IMR-90 (cell line): ENCODE measurements at regions not wholly inside any gene's neighbourhood (a gene's known extent, or its start where the extent isn't known, plus 50 kb on each side); places are given as distances from the start of the nearest gene placed in this dataset.

Experiments
- ATAC-seq: fragments of 200-7000 bp; cut with Tn5 transposase; 2 replicates; pipeline ENCODE4 v1.9.1; 2020; ENCODE audit warnings: low read depth, mild to moderate bottlenecking, moderate library complexity
- BruUV-seq: library from RNA; stranded (reverse); fragments of 400-500 nt; replicated peaks from 2 replicates; lab custom pipeline; 2021; lab: Mats Ljungman, UMichigan
- CTCF ChIA-PET: fragments of 300-600 bp; formaldehyde crosslinking; extraction: SDS; loops from one replicate; lab custom pipeline; 2021; ENCODE audit warnings: antibody characterized with exemption; lab: Yijun Ruan, JAX
- POLR2A ChIA-PET: fragments of 300-600 bp; sonication (Branson Sonifier 250); formaldehyde crosslinking; loops from one replicate; lab custom pipeline; 2022; ENCODE audit warnings: antibody characterized with exemption; ENCODE audit not compliant: unreplicated experiment; lab: Charles Lee
- DNase-seq: peaks from one replicate; pipeline ENCODE4 v3.0.0; 2013
- H2AFZ ChIP-seq: replicated peaks from 2 replicates; pipeline ENCODE3; 2013; ENCODE audit warnings: low read length, mild to moderate bottlenecking; ENCODE audit not compliant: poor library complexity
- H2AK5ac ChIP-seq: 2 replicates; pipeline ENCODE4 v1.6.1; 2013; ENCODE audit warnings: low read depth, low read length, inconsistent platforms
- H2AK9ac ChIP-seq: replicated peaks from 2 replicates; pipeline ENCODE3; 2013; ENCODE audit warnings: mild to moderate bottlenecking, low read depth, low read length, moderate library complexity; ENCODE audit not compliant: poor library complexity
- H2BK120ac ChIP-seq: 2 replicates; pipeline ENCODE4 v1.6.1; 2013; ENCODE audit warnings: low read depth, low read length, inconsistent platforms
- H2BK15ac ChIP-seq: 3 replicates; pipeline ENCODE4 v1.6.1; 2013; ENCODE audit warnings: low read depth, low read length, inconsistent platforms
- H2BK20ac ChIP-seq: 2 replicates; pipeline ENCODE4 v1.6.1; 2013; ENCODE audit warnings: low read depth, mild to moderate bottlenecking, inconsistent platforms, low read length, moderate library complexity
- H2BK5ac ChIP-seq: 2 replicates; pipeline ENCODE4 v1.6.1; 2013; ENCODE audit warnings: mild to moderate bottlenecking, low read depth, low read length, inconsistent platforms; ENCODE audit not compliant: poor library complexity, severe bottlenecking
- H3K14ac ChIP-seq: replicated peaks from 2 replicates; pipeline ENCODE4 v1.6.1; 2013; ENCODE audit warnings: low read depth, low read length, inconsistent platforms
- H3K18ac ChIP-seq: 2 replicates; pipeline ENCODE4 v1.6.1; 2013; ENCODE audit warnings: low read depth, low read length, control low read depth
- H3K23ac ChIP-seq: 2 replicates; pipeline ENCODE4 v1.6.1; 2013; ENCODE audit warnings: low read depth, low read length, inconsistent platforms
- H3K27ac ChIP-seq: 2 replicates; pipeline ENCODE4 v1.5.1; 2013; ENCODE audit warnings: mild to moderate bottlenecking, control low read depth, low read length; ENCODE audit not compliant: insufficient read depth
- H3K27me3 ChIP-seq: 2 replicates; pipeline ENCODE4 v1.6.1; 2013; ENCODE audit warnings: low read length; ENCODE audit not compliant: control insufficient read depth, insufficient read depth
- H3K36me3 ChIP-seq: 2 replicates; pipeline ENCODE4 v1.6.1; 2013; ENCODE audit warnings: low read length, mixed read lengths; ENCODE audit not compliant: control insufficient read depth, insufficient read depth
- H3K4ac ChIP-seq: 2 replicates; pipeline ENCODE4 v1.6.1; 2013; ENCODE audit warnings: low read depth, low read length, inconsistent platforms
- H3K4me1 ChIP-seq: 2 replicates; pipeline ENCODE4 v1.6.1; 2013; ENCODE audit warnings: low read length, mixed read lengths; ENCODE audit not compliant: control insufficient read depth, insufficient read depth
- H3K4me2 ChIP-seq: 2 replicates; pipeline ENCODE4 v1.6.1; 2013; ENCODE audit warnings: low read depth, mild to moderate bottlenecking, control low read depth, low read length, moderate library complexity
- H3K4me3 ChIP-seq: 2 replicates; pipeline ENCODE4 v1.5.1; 2013; ENCODE audit warnings: low read depth, mild to moderate bottlenecking, control low read depth, low read length, moderate library complexity; ENCODE audit not compliant: insufficient read depth
- H3K56ac ChIP-seq: 2 replicates; pipeline ENCODE4 v1.6.1; 2013; ENCODE audit warnings: low read length, inconsistent platforms; ENCODE audit not compliant: insufficient read depth; ENCODE audit errors: extremely low read depth
- H3K79me1 ChIP-seq, 2 experiments: 2 replicates each; pipeline ENCODE4 v1.6.1; 2013; ENCODE audit warnings: low read length in 2 of 2, inconsistent platforms in 1 of 2, low read depth in 1 of 2
- H3K9ac ChIP-seq: 2 replicates; pipeline ENCODE4 v1.6.1; 2013; ENCODE audit warnings: low read depth, low read length, control low read depth
- H3K9me1 ChIP-seq: 2 replicates; pipeline ENCODE4 v1.6.1; 2013; ENCODE audit warnings: low read length, inconsistent platforms; ENCODE audit not compliant: insufficient read depth
- H3K9me3 ChIP-seq: 2 replicates; pipeline ENCODE4 v1.6.1; 2013; ENCODE audit warnings: low read length; ENCODE audit not compliant: control insufficient read depth, insufficient read depth
- H4K20me1 ChIP-seq: 2 replicates; pipeline ENCODE4 v1.6.1; 2013; ENCODE audit warnings: low read length, inconsistent platforms; ENCODE audit not compliant: insufficient read depth
- H4K5ac ChIP-seq: 2 replicates; pipeline ENCODE4 v1.6.1; 2013; ENCODE audit warnings: mild to moderate bottlenecking, low read depth, low read length, control low read depth
- H4K8ac ChIP-seq, 2 experiments: 2 replicates each; pipeline ENCODE4 v1.6.1; 2013; ENCODE audit warnings: low read depth in 2 of 2, low read length in 2 of 2, control low read depth in 1 of 2, inconsistent platforms in 1 of 2
- H4K91ac ChIP-seq: 2 replicates; pipeline ENCODE4 v1.6.1; 2013; ENCODE audit warnings: low read depth, low read length, inconsistent platforms; ENCODE audit not compliant: insufficient read depth
- CEBPB ChIP-seq: IDR thresholded peaks from 2 replicates; pipeline ENCODE4 v1.6.1; 2012; ENCODE audit warnings: low read depth, low read length, improper control_type of control experiment
- MAZ ChIP-seq: IDR thresholded peaks from 2 replicates; pipeline ENCODE4 v1.6.1; 2012; ENCODE audit warnings: low read depth, mild to moderate bottlenecking, low read length, improper control_type of control experiment, moderate library complexity, borderline replicate concordance
- MXI1 ChIP-seq: IDR thresholded peaks from 2 replicates; pipeline ENCODE4 v1.6.1; 2012; ENCODE audit warnings: low read depth, mild to moderate bottlenecking, low read length, moderate library complexity, borderline replicate concordance
- RAD21 ChIP-seq: IDR thresholded peaks from 2 replicates; pipeline ENCODE4 v1.6.1; 2012; ENCODE audit warnings: low read length, improper control_type of control experiment
- RFX5 ChIP-seq: IDR thresholded peaks from 2 replicates; pipeline ENCODE4 v1.8.0; 2012; ENCODE audit warnings: low read depth, mild to moderate bottlenecking, low read length, moderate library complexity
- SMC3 ChIP-seq: fragments of 150-350 bp; IDR thresholded peaks from 2 replicates; pipeline ENCODE4 v1.6.1; 2016; ENCODE audit warnings: low read depth, mild to moderate bottlenecking, antibody characterized with exemption, low read length, moderate library complexity
- WGBS, 2 experiments: methylation state at CpG; one replicate each; pipeline versions ENCODE4 v1.1.5 to v1.1.7; 2013; ENCODE audit warnings: missing lambda C conversion rate in 2 of 2; ENCODE audit not compliant: insufficient read length in 1 of 2; ENCODE audit errors: extremely low coverage in 2 of 2; 5-methylcytosine and 5-hydroxymethylcytosine counted together
- dilution Hi-C: fragments of 300-500 bp; cut with HindIII; formaldehyde crosslinking; loops from one replicate; pipeline ENCODE4 v1.14.3; 2018; ENCODE audit warnings: low sequenced_read_pairs; ENCODE audit not compliant: unreplicated experiment
- in situ Hi-C: fragments of 300-500 bp; cut with MboI; formaldehyde crosslinking; loops from 3 replicates; pipeline ENCODE4 v1.14.3; 2019; ENCODE audit warnings: low sequenced_read_pairs, inconsistent platforms, mixed read lengths
- intact Hi-C: fragments of 100-400 bp; cut with micrococcal nuclease; formaldehyde crosslinking; loops from 2 replicates; pipeline ENCODE4 v1.10.0; 2022
- TF ChIP-seq, protein P1 (sequence below): conservative IDR thresholded peaks from 2 replicates; pipeline ENCODE4 v1.5.1; 2012; ENCODE audit warnings: mild to moderate bottlenecking, low read depth, low read length, improper control_type of control experiment

DNA sequence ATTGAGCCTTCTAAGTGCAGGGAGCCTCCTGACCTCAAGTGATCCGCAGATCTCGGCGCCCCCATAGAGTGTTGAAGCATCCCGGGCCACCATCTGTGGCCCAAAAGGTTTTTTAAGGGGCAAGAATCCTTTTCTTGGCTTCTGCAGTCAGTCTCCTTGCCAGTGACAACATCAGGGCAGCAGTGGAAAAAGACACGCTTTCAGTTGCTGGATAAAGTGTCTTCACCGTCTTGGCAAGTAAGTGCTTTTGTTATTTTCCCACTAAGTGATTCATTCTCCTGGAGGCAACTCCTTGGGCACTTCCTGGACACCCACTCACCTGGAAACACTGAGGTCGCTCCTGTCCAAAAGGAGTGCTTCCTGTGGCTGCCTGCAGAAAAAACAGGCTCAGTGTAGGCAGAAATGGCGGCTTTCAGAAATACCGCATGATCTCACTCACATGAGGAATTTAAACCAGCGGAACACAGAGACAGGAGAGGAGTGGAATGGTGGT lies 71.7 kb upstream of the ABHD2 start (continued):
- no peak for TF ChIP-seq MAZ

DNA sequence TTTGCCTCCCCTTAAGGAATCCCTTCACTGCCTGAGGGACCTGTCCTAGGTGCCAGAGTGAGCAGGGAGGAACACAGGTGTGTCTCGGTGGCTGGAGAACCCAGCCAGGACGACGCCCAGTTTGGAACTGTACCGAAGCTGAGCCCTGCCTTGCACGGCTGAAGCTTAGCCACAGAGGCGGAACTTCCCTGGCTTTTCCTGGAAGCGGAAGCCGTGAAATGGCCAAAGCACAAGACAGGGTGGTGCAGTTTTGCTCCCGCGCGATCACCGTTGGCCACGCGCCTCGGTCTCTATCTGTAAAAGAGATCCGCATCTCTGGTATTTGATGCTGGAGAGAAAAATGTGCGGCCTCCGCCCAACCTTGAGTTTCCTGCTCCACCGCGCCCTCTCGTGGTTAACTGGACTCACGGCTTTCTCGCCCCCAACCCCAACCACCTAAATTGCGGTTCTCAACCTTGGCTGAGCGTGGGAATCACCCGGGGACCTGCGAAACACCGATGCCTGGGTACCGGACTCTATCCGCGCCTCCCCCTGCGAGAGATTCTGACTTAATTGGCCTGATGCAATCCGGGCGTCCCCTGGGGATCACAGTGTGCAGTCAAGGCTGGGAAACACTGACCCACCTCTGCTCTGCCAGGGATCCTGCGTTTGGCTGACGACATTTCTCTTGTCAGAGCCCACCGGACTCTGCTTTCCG lies 70.7 kb upstream of the ABHD2 start:
- ChIA-PET CTCF (interaction anchor here (0.6 to 1.0 kb wide), 5 partner anchors 12 to 408 kb away, joined by 3 to 4 read pairs (median 3); no protein-coding TSS in a partner anchor), POLR2A (no interaction called here)
- peak overlapping the region; percentile 11 for H2BK5ac ChIP-seq
- H2AFZ ChIP-seq, result peak overlapping the region; percentile 95
- peak overlapping the region; percentile 83 to 92 for H4K8ac ChIP-seq
- H3K23ac ChIP-seq, result peak overlapping the region; percentile 10
- no peaks in the 10 kb centered on the region for H3K9me3 ChIP-seq
- H3K4me3 ChIP-seq, result peak overlapping the region; percentile 22
- no peaks in the 10 kb centered on the region for H3K27me3 ChIP-seq
- H3K79me1 ChIP-seq, result no peaks in the 10 kb centered on the region
- TF ChIP-seq MAZ (peak; percentile 54; the same call in 1 of the 2 replicates), RFX5 (no peak), CEBPB (peak; percentile 56; the same call in 1 of the 2 replicates), MXI1 (no peak), SMC3 (peak; percentile 93), RAD21 (peak; percentile 88)
- TF ChIP-seq, protein P1, sequence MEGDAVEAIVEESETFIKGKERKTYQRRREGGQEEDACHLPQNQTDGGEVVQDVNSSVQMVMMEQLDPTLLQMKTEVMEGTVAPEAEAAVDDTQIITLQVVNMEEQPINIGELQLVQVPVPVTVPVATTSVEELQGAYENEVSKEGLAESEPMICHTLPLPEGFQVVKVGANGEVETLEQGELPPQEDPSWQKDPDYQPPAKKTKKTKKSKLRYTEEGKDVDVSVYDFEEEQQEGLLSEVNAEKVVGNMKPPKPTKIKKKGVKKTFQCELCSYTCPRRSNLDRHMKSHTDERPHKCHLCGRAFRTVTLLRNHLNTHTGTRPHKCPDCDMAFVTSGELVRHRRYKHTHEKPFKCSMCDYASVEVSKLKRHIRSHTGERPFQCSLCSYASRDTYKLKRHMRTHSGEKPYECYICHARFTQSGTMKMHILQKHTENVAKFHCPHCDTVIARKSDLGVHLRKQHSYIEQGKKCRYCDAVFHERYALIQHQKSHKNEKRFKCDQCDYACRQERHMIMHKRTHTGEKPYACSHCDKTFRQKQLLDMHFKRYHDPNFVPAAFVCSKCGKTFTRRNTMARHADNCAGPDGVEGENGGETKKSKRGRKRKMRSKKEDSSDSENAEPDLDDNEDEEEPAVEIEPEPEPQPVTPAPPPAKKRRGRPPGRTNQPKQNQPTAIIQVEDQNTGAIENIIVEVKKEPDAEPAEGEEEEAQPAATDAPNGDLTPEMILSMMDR, result peak; percentile 88
- ATAC-seq (peak; percentile 92), DNase-seq (peak; percentile 71)
- peak overlapping the region; percentile 63 for H2BK20ac ChIP-seq
- H4K91ac ChIP-seq, result peak overlapping the region; percentile 81
- H2AK5ac ChIP-seq, result no peak overlapping the region
- dilution Hi-C loops (loop anchor here (25.0 kb wide), 1 partner anchor 105 kb away; the partner anchor contains the start of gene MFGE8), intact Hi-C loops (loop anchor here (1.0 to 5.0 kb wide), 2 partner anchors 113 to 360 kb away; no protein-coding TSS in a partner anchor), in situ Hi-C loops (loop anchor here (5.0 to 25.0 kb wide), 2 partner anchors 110 to 530 kb away; no protein-coding TSS in a partner anchor)
- peaks cover 9% of the 10 kb centered on the region for H3K4me1 ChIP-seq
- WGBS, 2 experiments, result 5% methylated on average over 15 of the region's 38 CpGs; no CpG with 5 or more reads in 1 of the 2 experiments
- no peaks in the 10 kb centered on the region for H3K36me3 ChIP-seq
- peak overlapping the region; percentile 13; the same call in 1 of the 2 replicates for H3K56ac ChIP-seq
- peak overlapping the region; percentile 29 for H3K9ac ChIP-seq
- peak overlapping the region; percentile 61; the same call in 2 of the 3 replicates for H2BK15ac ChIP-seq
- H3K4me2 ChIP-seq, result peak overlapping the region; percentile 81
- peak overlapping the region; percentile 57 for H4K5ac ChIP-seq
- peak overlapping the region; percentile 89 for H2AK9ac ChIP-seq
- no peaks in the 10 kb centered on the region for H4K20me1 ChIP-seq
- peak overlapping the region; percentile 84 for H3K4ac ChIP-seq
- no peaks in the 10 kb centered on the region for H3K9me1 ChIP-seq
- H3K14ac ChIP-seq, result peak overlapping the region; percentile 31; the same call in 1 of the 2 replicates
- H2BK120ac ChIP-seq, result peak overlapping the region; percentile 83
- H3K27ac ChIP-seq, result peak overlapping the region; percentile 6; the same call in 1 of the 2 replicates
- H3K18ac ChIP-seq, result peak overlapping the region; percentile 14
- no TSS peak for BruUV-seq
